ENCODE measurements at regions not wholly inside any gene's neighbourhood (a gene's known extent, or its start where the extent isn't known, plus 50 kb on each side); places are given as distances from the start of the nearest gene placed in this dataset.

DNA sequence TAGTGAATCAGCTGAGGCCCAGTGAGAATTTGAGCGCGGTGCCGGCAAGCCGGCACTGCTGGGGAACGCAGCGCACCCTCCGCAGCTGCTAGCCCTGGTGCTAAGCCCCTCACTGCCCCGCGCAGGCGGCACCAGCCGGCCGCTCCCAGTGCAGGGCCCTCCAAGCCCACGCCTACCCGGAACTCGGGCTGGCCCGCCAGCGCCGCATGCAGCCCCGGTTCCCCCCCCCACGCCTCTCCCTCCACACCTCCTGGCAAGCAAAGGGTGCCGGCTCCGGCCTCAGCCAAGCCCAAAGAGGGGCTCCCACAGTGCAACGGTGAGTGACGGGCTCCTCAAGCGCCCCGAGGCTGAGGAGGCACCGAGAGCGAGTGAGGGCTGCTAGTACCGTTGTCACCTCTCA is 54.5 kb upstream of the VASH1 start:
- no peak for TF ChIP-seq POLR2AphosphoS5 (IDR thresholded peaks at IDR 0.05; ENCODE audit: insufficient read depth in 1 of 2, low read depth in 1 of 2)
- TF ChIP-seq, protein P1, sequence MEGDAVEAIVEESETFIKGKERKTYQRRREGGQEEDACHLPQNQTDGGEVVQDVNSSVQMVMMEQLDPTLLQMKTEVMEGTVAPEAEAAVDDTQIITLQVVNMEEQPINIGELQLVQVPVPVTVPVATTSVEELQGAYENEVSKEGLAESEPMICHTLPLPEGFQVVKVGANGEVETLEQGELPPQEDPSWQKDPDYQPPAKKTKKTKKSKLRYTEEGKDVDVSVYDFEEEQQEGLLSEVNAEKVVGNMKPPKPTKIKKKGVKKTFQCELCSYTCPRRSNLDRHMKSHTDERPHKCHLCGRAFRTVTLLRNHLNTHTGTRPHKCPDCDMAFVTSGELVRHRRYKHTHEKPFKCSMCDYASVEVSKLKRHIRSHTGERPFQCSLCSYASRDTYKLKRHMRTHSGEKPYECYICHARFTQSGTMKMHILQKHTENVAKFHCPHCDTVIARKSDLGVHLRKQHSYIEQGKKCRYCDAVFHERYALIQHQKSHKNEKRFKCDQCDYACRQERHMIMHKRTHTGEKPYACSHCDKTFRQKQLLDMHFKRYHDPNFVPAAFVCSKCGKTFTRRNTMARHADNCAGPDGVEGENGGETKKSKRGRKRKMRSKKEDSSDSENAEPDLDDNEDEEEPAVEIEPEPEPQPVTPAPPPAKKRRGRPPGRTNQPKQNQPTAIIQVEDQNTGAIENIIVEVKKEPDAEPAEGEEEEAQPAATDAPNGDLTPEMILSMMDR (IDR thresholded peaks at IDR 0.05) = no peak

All from vagina (tissue), 2 donors.